HG03469 (cell line): ENCODE measurements at regions not wholly inside any gene's neighbourhood (a gene's known extent, or its start where the extent isn't known, plus 50 kb on each side); places are given as distances from the start of the nearest gene placed in this dataset.
"Not testable (repeated sequence)": the region's sequence is repeated elsewhere in the genome, so short reads cannot be mapped to it uniquely, and the experiment has no call there.

Experiments
- ATAC-seq: cut with Tn5 transposase; IDR thresholded peaks from one replicate; pipeline ENCODE4 v1.9.1; 2021; ENCODE audit warnings: mild to moderate bottlenecking, moderate library complexity, moderate number of reproducible peaks; ENCODE audit not compliant: unreplicated experiment

GRCh38 chr5:68070591-68071281, 144.8 kb upstream of the PIK3R1 start:
- ATAC-seq: peak; percentile 97

- no peak for ATAC-seq
Observed at GRCh38 chr5:68067976-68068603, 147.5 kb upstream of the PIK3R1 start.

GRCh38 chr5:68067291-68067690, 148.3 kb upstream of the PIK3R1 start:
- no peak for ATAC-seq

- no peak for ATAC-seq
Observed at GRCh38 chr5:68066277-68066955, 149.1 kb upstream of the PIK3R1 start.

- ATAC-seq: not testable (repeated sequence)
Observed at GRCh38 chr5:68065321-68065720, 150.2 kb upstream of the PIK3R1 start.

GRCh38 chr5:68060382-68060781, 155.2 kb upstream of the PIK3R1 start:
- no peak for ATAC-seq

GRCh38 chr5:68057191-68057590, 158.4 kb upstream of the PIK3R1 start:
- no peak for ATAC-seq

- no peak for ATAC-seq
Observed at GRCh38 chr5:68055686-68056085, 159.9 kb upstream of the PIK3R1 start.

GRCh38 chr5:68054638-68055037, 160.9 kb upstream of the PIK3R1 start:
- ATAC-seq: no peak

GRCh38 chr5:68053202-68053601, 162.4 kb upstream of the PIK3R1 start:
- ATAC-seq: no peak

GRCh38 chr5:68049053-68049713, 166.4 kb upstream of the PIK3R1 start:
- no peak for ATAC-seq

- no peak for ATAC-seq
Observed at GRCh38 chr5:68048516-68048915, 167.0 kb upstream of the PIK3R1 start.

GRCh38 chr5:68048054-68048453, 167.5 kb upstream of the PIK3R1 start:
- ATAC-seq: not testable (repeated sequence)

- no peak for ATAC-seq
Observed at GRCh38 chr5:68047035-68047434, 168.5 kb upstream of the PIK3R1 start.

GRCh38 chr5:68046445-68046844, 169.1 kb upstream of the PIK3R1 start:
- ATAC-seq: no peak

- peak; percentile 81 for ATAC-seq
Observed at GRCh38 chr5:68041293-68041692, 174.3 kb upstream of the PIK3R1 start.

GRCh38 chr5:68037546-68037945, 178.0 kb upstream of the PIK3R1 start:
- ATAC-seq: no peak

GRCh38 chr5:68033961-68034571, 181.5 kb upstream of the PIK3R1 start:
- ATAC-seq: no peak

- ATAC-seq: no peak
Observed at GRCh38 chr5:68033029-68033428, 182.5 kb upstream of the PIK3R1 start.

- ATAC-seq: no peak
Observed at GRCh38 chr5:68032216-68032762, 183.3 kb upstream of the PIK3R1 start.
